ENCODE measurements at regions not wholly inside any gene's neighbourhood (a gene's known extent, or its start where the extent isn't known, plus 50 kb on each side); places are given as distances from the start of the nearest gene placed in this dataset.

DNA sequence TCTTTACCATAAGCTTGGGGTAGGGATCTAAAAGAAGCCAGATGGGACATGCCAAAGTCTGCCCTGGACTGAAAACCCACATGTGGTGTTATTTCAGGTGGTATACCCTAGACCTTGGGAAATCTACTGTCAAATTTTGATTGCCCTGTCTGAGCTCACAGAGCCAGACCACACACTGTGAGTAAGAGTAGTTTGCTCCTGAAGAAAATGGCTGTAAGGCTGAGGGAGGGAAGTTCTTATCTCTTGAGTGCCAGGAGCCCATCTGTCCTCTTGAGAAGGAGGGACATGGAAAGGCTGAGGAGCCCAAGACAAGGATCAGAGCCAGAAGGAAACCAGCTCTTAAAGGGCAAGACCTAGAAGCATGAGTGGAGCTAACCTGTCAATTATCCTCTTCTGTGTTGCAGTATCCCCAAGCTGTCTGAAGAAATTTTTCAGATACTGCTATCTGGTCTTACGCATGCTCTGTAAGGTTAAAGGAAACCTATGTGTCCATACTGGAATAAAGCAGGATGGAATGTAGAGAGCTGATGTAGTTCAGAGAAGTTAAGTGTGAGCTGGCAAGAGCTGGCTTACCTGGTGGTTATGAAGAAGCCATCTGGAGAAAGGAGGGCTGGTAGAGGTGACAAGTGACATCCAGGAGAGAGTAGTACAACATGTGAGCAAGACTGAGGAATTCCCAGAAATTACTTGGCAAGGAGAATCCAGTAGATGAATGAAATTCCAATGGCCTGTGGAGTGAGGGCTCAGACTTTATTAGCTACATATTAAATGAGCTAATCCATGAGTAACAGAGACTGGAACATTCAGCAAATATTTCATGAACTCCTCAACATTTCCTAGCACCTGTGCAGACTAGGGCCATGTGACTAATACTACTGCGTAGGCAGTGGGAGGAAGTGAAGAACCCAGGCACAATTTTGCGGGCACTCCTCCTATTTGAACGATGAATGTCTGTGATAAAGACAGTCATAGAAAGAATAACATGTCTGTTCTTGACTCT lies 389.1 kb upstream of the KIF2A start:
- no peak for DNase-seq

- no peak for DNase-seq
Observed at GRCh38 chr5:61918611-61919010, 387.4 kb upstream of the KIF2A start.

- DNase-seq, result peak; percentile 61
Observed at GRCh38 chr5:61919920-61920319, 386.1 kb upstream of the KIF2A start.

- DNase-seq, result no peak
Observed at GRCh38 chr5:61924251-61924650, 381.8 kb upstream of the KIF2A start.

- DNase-seq, result no peak
Observed at GRCh38 chr5:61926911-61927310, 379.1 kb upstream of the KIF2A start.

GRCh38 chr5:61931236-61931635 lies 374.8 kb upstream of the KIF2A start:
- DNase-seq, result no peak

DNA sequence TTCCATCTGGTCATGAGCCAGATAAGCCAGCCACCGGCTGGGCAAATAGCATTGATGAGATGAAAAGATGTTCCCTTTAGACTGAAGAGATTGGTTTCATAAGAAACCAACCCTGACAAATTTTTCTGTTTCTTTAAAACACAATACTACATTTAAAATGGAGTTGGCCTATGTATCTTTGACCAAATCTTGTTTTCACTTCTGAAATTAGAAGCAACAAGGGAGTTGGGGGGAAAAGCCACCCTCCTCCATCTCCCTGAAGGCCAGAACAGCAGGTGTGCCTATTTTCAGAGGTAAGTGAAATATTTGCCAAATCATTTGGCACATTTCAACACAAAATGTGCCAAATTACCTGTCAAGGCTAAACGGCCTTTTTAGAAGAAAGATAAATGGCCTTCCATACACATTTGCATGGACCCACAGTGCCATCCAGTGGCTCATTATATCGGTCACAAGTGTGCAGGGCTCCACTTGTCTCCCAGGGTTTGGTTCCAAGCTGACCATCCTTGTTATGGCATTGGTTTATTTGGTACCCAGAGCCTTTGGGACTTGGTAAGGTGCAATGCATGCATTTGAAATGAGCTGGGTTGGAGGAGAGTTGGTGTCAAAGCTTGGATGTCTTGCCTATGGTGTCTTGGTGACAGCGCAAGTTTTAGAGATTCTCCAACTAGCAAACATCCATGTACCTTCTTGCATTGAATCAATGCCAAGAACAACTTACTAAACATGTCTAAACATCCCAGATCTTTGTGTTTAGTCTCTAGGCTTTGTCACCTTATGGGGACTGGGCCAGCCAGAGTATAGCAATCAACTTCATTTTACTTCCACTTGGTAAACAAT lies 372.0 kb upstream of the KIF2A start:
- peak; percentile 86 for DNase-seq

DNA sequence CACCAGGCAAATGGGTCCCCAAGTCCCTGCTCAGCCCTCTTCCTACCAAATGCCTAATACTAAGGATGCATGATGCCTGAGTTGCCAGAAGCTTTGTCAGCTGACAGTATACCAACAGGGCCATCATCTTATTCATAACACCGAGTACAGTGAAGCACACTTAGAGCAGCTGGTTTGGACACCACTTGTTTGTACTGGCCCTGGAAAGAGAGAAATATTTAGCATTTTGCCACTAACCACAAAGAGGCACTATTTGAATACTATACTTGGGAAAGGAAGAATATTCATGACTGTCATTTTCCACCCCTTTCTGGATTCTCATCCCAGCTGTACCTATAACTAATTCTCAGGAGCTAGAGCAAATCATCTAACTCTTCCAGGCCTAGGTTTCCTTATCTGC lies 364.4 kb upstream of the KIF2A start:
- no peak for DNase-seq

- DNase-seq, result no peak
Observed at GRCh38 chr5:61942462-61943049, 363.4 kb upstream of the KIF2A start.

- no peak for DNase-seq
Observed at GRCh38 chr5:61943713-61944112, 362.3 kb upstream of the KIF2A start.

GRCh38 chr5:61948151-61948550 lies 357.9 kb upstream of the KIF2A start:
- DNase-seq, result no peak

- DNase-seq, result no peak
Observed at GRCh38 chr5:61949054-61949678, 356.8 kb upstream of the KIF2A start.

GRCh38 chr5:61949679-61950435 lies 356.1 kb upstream of the KIF2A start:
- DNase-seq, result no peak

DNA sequence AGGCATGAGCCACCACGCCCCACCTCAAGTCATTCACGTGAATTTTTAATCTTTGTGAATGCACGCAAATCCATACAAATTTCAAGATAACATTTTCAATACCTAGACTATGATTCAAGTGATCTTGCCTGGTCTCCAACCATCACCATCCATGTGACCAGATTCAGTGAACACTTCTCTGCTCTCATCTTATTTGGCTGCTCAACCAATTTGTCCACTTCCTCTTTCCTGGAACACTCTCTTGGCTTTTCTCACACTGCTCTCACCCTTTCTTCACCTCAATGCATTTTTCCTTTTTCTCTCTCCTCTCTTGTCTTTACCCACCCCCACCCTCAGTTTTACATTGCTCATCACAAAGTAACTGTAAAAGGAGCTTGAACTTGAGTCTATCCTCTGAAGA lies 354.7 kb upstream of the KIF2A start:
- no peak for DNase-seq

- no peak for DNase-seq
Observed at GRCh38 chr5:61953913-61954312, 352.1 kb upstream of the KIF2A start.

DNA sequence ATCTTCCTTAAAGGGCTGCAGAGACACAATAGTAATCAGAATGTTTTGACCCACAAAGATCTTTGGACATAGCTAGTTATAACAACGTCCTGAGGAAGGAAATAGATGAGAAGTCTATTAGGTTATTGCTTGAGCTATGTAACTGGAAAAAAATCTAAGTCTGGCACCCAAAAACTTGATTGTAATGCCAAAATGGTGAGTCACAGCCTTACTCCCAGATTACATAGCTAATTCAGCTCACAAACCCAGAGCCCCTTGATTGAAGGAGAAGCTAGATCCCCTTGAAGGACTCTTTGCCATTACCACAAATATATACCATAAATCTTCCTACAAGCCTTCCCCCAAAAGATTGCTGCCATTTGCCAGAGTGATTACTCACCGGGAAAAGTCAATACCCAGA lies 341.8 kb upstream of the KIF2A start:
- DNase-seq, result no peak

DNA sequence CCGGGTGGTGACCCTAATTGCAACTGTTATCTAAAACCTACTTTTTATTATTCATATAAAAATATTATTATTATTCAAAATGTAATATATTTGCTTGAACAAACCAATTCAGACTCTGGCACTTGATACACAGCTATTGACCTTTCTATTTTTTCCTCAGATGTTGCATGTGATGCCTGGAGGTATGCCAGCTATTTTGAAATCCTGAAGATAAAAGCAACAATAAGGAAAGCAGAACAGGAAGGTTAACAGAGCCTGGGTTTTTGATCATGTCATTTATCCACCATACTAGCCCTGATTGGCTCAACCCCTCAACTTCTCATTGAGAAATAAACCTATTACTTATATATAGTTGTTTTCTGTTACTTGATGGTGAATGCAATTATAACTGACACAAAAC lies 340.9 kb upstream of the KIF2A start:
- DNase-seq, result no peak

- no peak for DNase-seq
Observed at GRCh38 chr5:61965490-61965889, 340.5 kb upstream of the KIF2A start.

DNA sequence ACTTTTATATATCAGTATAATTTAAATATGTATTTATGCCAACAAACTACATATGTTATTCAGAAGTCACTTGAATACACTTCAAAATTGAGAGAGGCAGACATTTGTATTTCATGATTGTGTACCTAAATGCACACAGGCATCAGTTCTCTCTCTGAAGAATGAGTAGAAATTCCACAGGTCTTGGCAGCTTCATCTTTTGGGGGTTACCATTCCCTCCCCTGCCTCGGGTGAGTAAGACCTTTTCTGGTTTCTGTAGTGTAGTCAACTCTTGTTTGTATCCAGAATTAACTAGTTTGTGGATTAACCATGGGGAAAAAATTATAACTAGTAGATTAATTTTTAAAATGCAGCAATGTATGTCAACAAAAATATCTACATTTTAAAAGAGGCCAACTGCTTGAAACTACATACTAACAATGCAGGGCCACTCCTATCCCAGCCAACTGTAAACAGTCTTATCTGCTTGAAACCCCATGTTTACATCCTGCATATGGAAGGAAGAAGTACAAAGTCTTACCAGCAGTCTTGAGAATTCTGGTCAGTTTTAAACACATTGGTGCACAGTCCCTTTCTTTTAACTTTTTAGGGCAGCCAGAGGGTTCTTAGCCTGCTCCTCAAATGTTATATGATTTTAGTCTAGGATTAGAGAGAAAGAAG lies 339.6 kb upstream of the KIF2A start:
- no peak for DNase-seq

DNA sequence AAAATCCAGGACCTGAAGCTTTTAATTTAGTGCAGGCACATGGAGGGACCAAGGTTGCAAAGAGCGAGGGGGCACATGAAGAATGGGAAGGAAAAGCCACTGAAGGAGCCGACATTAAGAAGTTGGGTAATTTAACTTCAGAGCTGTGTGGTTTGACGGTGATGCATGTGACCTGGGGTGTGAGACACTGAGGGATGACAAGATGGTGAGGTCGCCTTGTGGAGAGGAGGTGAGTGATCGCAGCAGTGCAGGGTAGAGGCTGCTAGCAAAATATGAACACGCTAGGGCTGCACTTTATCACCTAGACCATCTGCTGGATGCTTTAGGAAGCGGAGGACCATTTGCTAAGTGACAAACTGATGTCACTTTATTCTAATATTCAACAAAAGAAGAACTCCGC lies 339.0 kb upstream of the KIF2A start:
- DNase-seq, result no peak

DNA sequence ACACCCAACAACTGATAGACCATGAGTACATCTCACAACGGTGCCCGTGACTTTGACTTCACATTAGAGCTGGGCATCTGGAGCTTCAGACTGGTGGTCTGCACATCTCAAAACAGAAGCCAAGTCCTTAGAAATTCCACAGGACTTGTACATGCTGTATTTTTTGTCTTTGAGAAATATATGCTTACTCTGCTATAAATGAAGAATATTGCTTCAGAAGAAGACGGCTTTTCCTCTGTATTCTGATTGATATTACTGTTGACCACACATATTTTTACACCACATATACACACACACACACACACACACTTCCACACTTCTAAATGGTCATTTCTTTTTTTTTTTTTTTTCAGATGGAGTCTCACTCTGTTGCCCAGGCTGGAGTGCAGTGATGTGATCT lies 338.3 kb upstream of the KIF2A start:
- no peak for DNase-seq

DNA sequence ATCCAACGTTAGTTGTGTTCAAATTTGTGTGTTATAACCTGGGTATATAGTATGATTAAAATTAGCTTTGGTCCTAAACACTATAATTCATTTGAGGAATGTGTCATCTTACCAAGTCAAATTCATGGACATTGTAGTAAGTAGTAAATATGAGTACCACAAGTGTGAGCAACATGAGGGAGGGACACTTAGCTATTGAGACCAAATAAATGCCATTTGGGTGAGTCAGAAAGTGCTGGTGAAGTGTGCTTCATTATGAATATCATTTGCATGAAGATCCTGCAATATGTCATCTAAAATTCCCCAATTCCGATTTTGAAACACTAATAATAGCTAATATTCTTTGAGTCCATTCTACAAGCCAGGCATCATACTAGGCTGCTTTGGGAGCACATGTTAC lies 336.7 kb upstream of the KIF2A start:
- DNase-seq, result no peak
